Kidney epithelial cell (primary cell): ENCODE measurements at regions not wholly inside any gene's neighbourhood (a gene's known extent, or its start where the extent isn't known, plus 50 kb on each side); places are given as distances from the start of the nearest gene placed in this dataset.
"Not testable (repeated sequence)": the region's sequence is repeated elsewhere in the genome, so short reads cannot be mapped to it uniquely, and the experiment has no call there.

Experiments
- DNase-seq: peaks from one replicate; pipeline ENCODE4 v3.0.0-alpha.2; 2010; ENCODE audit warnings: low read depth
- H3K27me3 ChIP-seq: 2 replicates; pipeline ENCODE4 v1.6.0; 2011; ENCODE audit warnings: low read length; ENCODE audit not compliant: control insufficient read depth, insufficient read depth
- H3K36me3 ChIP-seq: 2 replicates; pipeline ENCODE4 v1.5.1; 2011; ENCODE audit warnings: low read length; ENCODE audit not compliant: control insufficient read depth, insufficient read depth
- H3K4me3 ChIP-seq: 2 replicates; pipeline ENCODE4 v1.5.1; 2011; ENCODE audit warnings: low read depth, mild to moderate bottlenecking, control low read depth, low read length
- CTCF ChIP-seq: IDR thresholded peaks from 2 replicates; pipeline ENCODE4 v1.5.1; 2011; ENCODE audit warnings: mild to moderate bottlenecking, moderate library complexity, low read length, control low read depth, inconsistent platforms; ENCODE audit not compliant: insufficient read depth, poor library complexity, severe bottlenecking

GRCh38 chr7:121697731-121698316, 175.1 kb upstream of the PTPRZ1 start:
- H3K36me3 ChIP-seq: no peaks in the 10 kb centered on the region
- H3K4me3 ChIP-seq: no peak overlapping the region
- DNase-seq: no peak
- no peaks in the 10 kb centered on the region for H3K27me3 ChIP-seq
- no peak for TF ChIP-seq CTCF

GRCh38 chr7:121696954-121697353, 176.0 kb upstream of the PTPRZ1 start:
- DNase-seq: no peak
- TF ChIP-seq CTCF: no peak
- H3K36me3 ChIP-seq: no peaks in the 10 kb centered on the region
- no peak overlapping the region for H3K4me3 ChIP-seq
- H3K27me3 ChIP-seq: no peaks in the 10 kb centered on the region

- DNase-seq: no peak
- H3K36me3 ChIP-seq: no peaks in the 10 kb centered on the region
- no peak overlapping the region for H3K4me3 ChIP-seq
- TF ChIP-seq CTCF: no peak
- no peaks in the 10 kb centered on the region for H3K27me3 ChIP-seq
Observed at GRCh38 chr7:121689749-121690148, 183.2 kb upstream of the PTPRZ1 start.

- Histone ChIP-seq H3K27me3 (no peaks in the 10 kb centered on the region), H3K4me3 (no peak overlapping the region), H3K36me3 (no peaks in the 10 kb centered on the region)
- no peak for TF ChIP-seq CTCF
- no peak for DNase-seq
Observed at GRCh38 chr7:121681700-121682099, 191.3 kb upstream of the PTPRZ1 start.

- H3K4me3 ChIP-seq: no peak overlapping the region
- no peak for DNase-seq
- H3K27me3 ChIP-seq: no peaks in the 10 kb centered on the region
- no peak for TF ChIP-seq CTCF
- H3K36me3 ChIP-seq: no peaks in the 10 kb centered on the region
Observed at GRCh38 chr7:121676168-121676567, 196.8 kb upstream of the PTPRZ1 start.

- not testable (repeated sequence) for H3K27me3 ChIP-seq, H3K36me3 ChIP-seq, DNase-seq, H3K4me3 ChIP-seq
Observed at GRCh38 chr7:121674455-121674854, 198.5 kb upstream of the PTPRZ1 start.
